HG02623 (cell line): ENCODE measurements at regions not wholly inside any gene's neighbourhood (a gene's known extent, or its start where the extent isn't known, plus 50 kb on each side); places are given as distances from the start of the nearest gene placed in this dataset.
"Not testable (repeated sequence)": the region's sequence is repeated elsewhere in the genome, so short reads cannot be mapped to it uniquely, and the experiment has no call there.

ENCODE experiments used
- ATAC-seq: cut with Tn5 transposase; IDR thresholded peaks from one replicate; pipeline ENCODE4 v1.9.1; 2021; ENCODE audit warnings: moderate library complexity; ENCODE audit not compliant: unreplicated experiment

GRCh38 chr5:17952231-17952630 is 318.0 kb downstream of the TAF11L14 start:
- ATAC-seq: no peak

DNA sequence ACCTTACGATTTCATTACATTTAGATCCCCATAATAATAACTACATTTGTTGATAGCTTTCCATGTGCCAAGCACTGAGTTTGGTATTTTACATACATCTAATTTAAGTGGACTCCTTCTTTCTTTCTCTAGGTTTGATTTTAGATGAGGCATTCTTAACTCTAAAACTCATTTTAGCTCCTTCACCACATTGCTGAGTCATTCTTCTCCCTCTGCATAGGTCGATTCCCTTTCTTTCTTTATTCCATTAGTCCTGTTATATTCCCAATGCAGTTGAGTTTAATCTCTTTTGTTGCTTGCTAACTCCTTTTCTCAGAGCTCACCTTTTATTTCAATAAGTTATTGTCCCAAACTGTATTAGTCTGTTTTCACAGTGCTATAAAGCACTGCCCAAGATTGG is 329.8 kb downstream of the TAF11L14 start:
- ATAC-seq: no peak

GRCh38 chr5:17966640-17967402 is 332.6 kb downstream of the TAF11L14 start:
- ATAC-seq: no peak

GRCh38 chr5:17976404-17976803 is 342.1 kb downstream of the TAF11L14 start:
- ATAC-seq: no peak

DNA sequence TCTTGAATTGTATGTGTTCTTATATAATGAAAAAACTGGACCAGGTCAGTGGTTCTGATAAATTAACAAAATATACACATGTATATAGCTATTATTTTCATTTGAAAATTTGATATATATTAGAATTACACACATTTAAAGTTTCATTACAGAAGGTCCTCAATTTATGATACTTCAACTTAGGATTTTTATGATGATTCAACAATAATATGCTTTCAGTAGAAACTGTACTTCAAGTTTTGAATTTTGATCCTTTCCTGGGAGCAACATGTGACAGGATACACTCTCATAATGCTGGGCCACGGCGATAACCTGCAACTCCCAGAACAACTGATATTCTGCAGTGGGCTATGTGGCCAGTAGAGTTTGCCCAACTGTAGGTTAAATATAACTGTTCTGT is 344.7 kb downstream of the TAF11L14 start:
- ATAC-seq: no peak

- not testable (repeated sequence) for ATAC-seq
These were observed 348.4 kb downstream of the TAF11L14 start for GRCh38 chr5:17982626-17983025.

DNA sequence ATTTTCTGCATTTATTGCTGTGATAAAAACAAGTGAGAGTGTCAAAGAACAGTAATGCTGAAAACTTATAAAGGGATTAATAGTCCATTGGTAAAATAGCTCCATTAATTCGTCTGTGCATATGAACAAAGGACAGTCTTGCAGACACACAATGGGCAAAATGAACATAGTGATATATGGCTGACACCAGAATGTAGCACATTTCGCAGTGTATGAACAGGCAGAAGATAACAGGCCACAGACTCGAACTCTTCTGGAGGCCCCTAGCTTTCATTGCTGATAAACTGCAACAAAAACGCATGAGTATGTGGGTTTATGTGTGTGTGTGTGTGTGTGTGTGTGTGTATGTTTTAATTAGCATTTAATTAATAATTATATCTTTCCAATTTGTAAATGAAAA is 354.8 kb downstream of the TAF11L14 start:
- no peak for ATAC-seq

- ATAC-seq: no peak
These were observed 355.6 kb downstream of the TAF11L14 start for GRCh38 chr5:17989567-17990563.

GRCh38 chr5:17991775-17992174 is 357.5 kb downstream of the TAF11L14 start:
- no peak for ATAC-seq

DNA sequence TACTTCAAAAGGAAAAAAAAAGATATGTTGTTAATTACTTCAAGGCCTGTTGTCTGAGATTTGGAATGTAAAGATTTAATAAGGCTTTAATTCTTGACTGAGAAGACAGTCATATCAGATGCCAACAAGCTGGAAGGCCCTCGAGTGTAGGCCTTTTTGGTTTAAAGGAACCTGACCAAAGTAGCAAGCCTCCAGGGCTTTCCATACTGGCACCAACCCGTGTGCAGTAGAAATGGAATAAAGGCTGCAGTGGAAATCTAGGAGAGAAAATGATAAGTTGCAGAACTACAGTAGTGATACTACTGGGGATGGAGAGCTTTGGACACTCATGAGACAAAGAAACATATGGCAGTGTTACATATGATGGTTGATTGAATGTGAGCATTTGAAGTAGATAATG is 358.0 kb downstream of the TAF11L14 start:
- no peak for ATAC-seq

DNA sequence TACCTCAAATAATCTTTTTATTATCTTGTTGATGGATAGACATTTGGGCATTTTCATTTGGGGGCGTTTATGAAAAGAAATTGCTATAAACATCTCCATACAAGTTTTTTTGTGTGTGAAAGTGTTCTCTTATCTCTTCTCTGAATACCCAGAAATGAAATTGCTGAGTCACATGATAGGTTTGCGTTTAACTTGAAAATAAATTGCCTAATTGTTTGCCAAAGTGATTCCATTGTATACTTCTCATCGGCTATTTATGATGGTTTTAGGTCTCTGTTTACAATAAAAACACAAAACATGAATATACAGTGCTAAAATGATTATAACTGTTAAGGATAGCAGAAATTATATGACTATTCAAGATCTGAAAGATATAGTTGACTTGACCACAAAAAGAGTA is 361.7 kb downstream of the TAF11L14 start:
- ATAC-seq: no peak

GRCh38 chr5:17999858-18000257 is 365.6 kb downstream of the TAF11L14 start:
- no peak for ATAC-seq

GRCh38 chr5:18000744-18001143 is 366.5 kb downstream of the TAF11L14 start:
- no peak for ATAC-seq

DNA sequence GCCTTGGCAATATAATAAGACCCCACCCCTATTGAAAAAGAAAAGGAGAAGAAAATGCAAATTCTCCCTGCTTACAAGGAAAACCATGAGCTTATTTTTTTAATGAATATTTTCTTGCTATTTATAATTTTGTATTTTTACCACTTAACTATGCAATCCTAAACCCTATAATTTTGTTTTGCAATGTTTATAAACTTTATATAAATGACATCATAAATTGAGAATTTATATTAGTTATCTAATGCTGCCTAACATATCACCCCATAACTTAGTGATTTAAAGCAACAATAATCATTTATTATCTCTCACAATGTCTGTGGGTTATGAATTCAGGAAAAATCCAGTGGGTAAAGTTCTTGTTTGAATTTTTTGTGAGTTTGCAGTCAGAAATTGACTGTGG is 369.1 kb downstream of the TAF11L14 start:
- ATAC-seq: no peak

GRCh38 chr5:18003784-18004183 is 369.5 kb downstream of the TAF11L14 start:
- ATAC-seq: no peak

- ATAC-seq: not testable (repeated sequence)
These were observed 372.0 kb downstream of the TAF11L14 start for GRCh38 chr5:18006235-18006634.

GRCh38 chr5:18008940-18009339 is 374.7 kb downstream of the TAF11L14 start:
- no peak for ATAC-seq

GRCh38 chr5:18010053-18010452 is 375.8 kb downstream of the TAF11L14 start:
- no peak for ATAC-seq

- no peak for ATAC-seq
These were observed 384.2 kb downstream of the TAF11L14 start for GRCh38 chr5:18018472-18018871.

GRCh38 chr5:18023275-18023674 is 389.0 kb downstream of the TAF11L14 start:
- ATAC-seq: no peak

- no peak for ATAC-seq
These were observed 389.7 kb downstream of the TAF11L14 start for GRCh38 chr5:18023986-18024385.

GRCh38 chr5:18024542-18024941 is 390.3 kb downstream of the TAF11L14 start:
- ATAC-seq: no peak
